WTC11 (cell line): ENCODE measurements at regions not wholly inside any gene's neighbourhood (a gene's known extent, or its start where the extent isn't known, plus 50 kb on each side); places are given as distances from the start of the nearest gene placed in this dataset.

ENCODE experiments used
- ATAC-seq: fragments of 200-7000 bp; cut with Tn5 transposase; 2 replicates; pipeline ENCODE4 v1.10.0; 2021; ENCODE audit warnings: mild to moderate bottlenecking, moderate library complexity
- CTCF ChIA-PET: fragments of 300-600 bp; sonication (Branson Sonifier 250); formaldehyde crosslinking; loops from one replicate; lab custom pipeline; 2021; ENCODE audit warnings: antibody characterized with exemption; lab: Charles Lee
- POLR2A ChIA-PET: fragments of 350-600 bp; sonication (Branson Sonifier 250); formaldehyde crosslinking; loops from one replicate; lab custom pipeline; 2021; ENCODE audit warnings: antibody characterized with exemption; lab: Charles Lee
- DNase-seq: peaks from one replicate; pipeline ENCODE4 v3.0.0; 2021; ENCODE audit warnings: low spot score
- H3K27ac Mint-ChIP-seq: 2 replicates; pipeline ENCODE4 v1.8.0; 2021; ENCODE audit warnings: mixed read lengths
- H3K27me3 Mint-ChIP-seq: 2 replicates; pipeline ENCODE4 v1.8.0; 2021; ENCODE audit warnings: low read depth, mild to moderate bottlenecking, moderate library complexity, mixed read lengths
- H3K36me3 Mint-ChIP-seq: 2 replicates; pipeline ENCODE4 v1.8.0; 2021; ENCODE audit warnings: mixed read lengths
- H3K4me1 Mint-ChIP-seq: 2 replicates; pipeline ENCODE4 v1.8.0; 2022; ENCODE audit warnings: mixed read lengths
- H3K4me3 Mint-ChIP-seq: 2 replicates; pipeline ENCODE4 v1.8.0; 2021; ENCODE audit warnings: mild to moderate bottlenecking, moderate library complexity, mixed read lengths
- H3K9me3 Mint-ChIP-seq: 2 replicates; pipeline ENCODE4 v1.8.0; 2021; ENCODE audit warnings: mixed read lengths
- ATF1 ChIP-seq: sonication (generic); formaldehyde crosslinking; IDR thresholded peaks from 2 replicates; pipeline ENCODE4 v1.8.1; 2023; ENCODE audit warnings: mild to moderate bottlenecking, moderate library complexity, missing genetic modification reagents
- ATF3 ChIP-seq: sonication (generic); formaldehyde crosslinking; conservative IDR thresholded peaks from 2 replicates; pipeline ENCODE4 v1.8.1; 2022; ENCODE audit warnings: mild to moderate bottlenecking, missing genetic modification reagents
- ATF6 ChIP-seq: sonication (generic); formaldehyde crosslinking; IDR thresholded peaks from 2 replicates; pipeline ENCODE4 v1.8.1; 2023; ENCODE audit warnings: mild to moderate bottlenecking, missing genetic modification reagents
- CBFB ChIP-seq: sonication (generic); formaldehyde crosslinking; IDR thresholded peaks from 2 replicates; pipeline ENCODE4 v1.8.1; 2022; ENCODE audit warnings: mild to moderate bottlenecking, low read depth, missing genetic modification reagents
- CREM ChIP-seq: sonication (generic); formaldehyde crosslinking; IDR thresholded peaks from 2 replicates; pipeline ENCODE4 v1.8.1; 2022; ENCODE audit warnings: mild to moderate bottlenecking, missing genetic modification reagents, moderate library complexity
- HMGA2 ChIP-seq: fragments of 250-450 bp; sonication (Bioruptor Pico); IDR thresholded peaks from 2 replicates; pipeline ENCODE4 v1.4.0; 2021; ENCODE audit warnings: mild to moderate bottlenecking, moderate library complexity
- SMAD3 ChIP-seq: sonication (generic); formaldehyde crosslinking; IDR thresholded peaks from 2 replicates; pipeline ENCODE4 v1.8.0; 2022; ENCODE audit warnings: missing genetic modification reagents, mild to moderate bottlenecking, borderline replicate concordance
- SP1 ChIP-seq: sonication (generic); formaldehyde crosslinking; conservative IDR thresholded peaks from 2 replicates; pipeline ENCODE4 v1.8.1; 2022; ENCODE audit warnings: missing genetic modification reagents
- TEAD1 ChIP-seq: sonication (generic); formaldehyde crosslinking; IDR thresholded peaks from 2 replicates; pipeline ENCODE4 v1.8.0; 2022; ENCODE audit warnings: mild to moderate bottlenecking, missing genetic modification reagents
- TP53 ChIP-seq: sonication (generic); formaldehyde crosslinking; IDR thresholded peaks from 2 replicates; pipeline ENCODE4 v1.8.1; 2023; ENCODE audit warnings: mild to moderate bottlenecking, missing genetic modification reagents
- ZNF219 ChIP-seq: sonication (generic); formaldehyde crosslinking; IDR thresholded peaks from 2 replicates; pipeline ENCODE4 v1.8.0; 2023; ENCODE audit warnings: missing genetic modification reagents, mild to moderate bottlenecking, borderline replicate concordance
- ZNF232 ChIP-seq: sonication (generic); formaldehyde crosslinking; IDR thresholded peaks from 2 replicates; pipeline ENCODE4 v1.8.0; 2022; ENCODE audit warnings: mild to moderate bottlenecking, missing genetic modification reagents
- ZNF263 ChIP-seq: sonication (generic); formaldehyde crosslinking; IDR thresholded peaks from 2 replicates; pipeline ENCODE4 v1.8.1; 2022; ENCODE audit warnings: low read depth, mild to moderate bottlenecking, moderate library complexity, missing genetic modification reagents
- ZNF317 ChIP-seq: sonication (generic); formaldehyde crosslinking; IDR thresholded peaks from 2 replicates; pipeline ENCODE4 v1.8.1; 2023; ENCODE audit warnings: low read depth, mild to moderate bottlenecking, moderate library complexity, missing genetic modification reagents, borderline replicate concordance
- ZNF423 ChIP-seq: fragments of 250-450 bp; sonication (Bioruptor Pico); IDR thresholded peaks from 2 replicates; pipeline ENCODE4 v2.1.2; 2022; ENCODE audit warnings: mild to moderate bottlenecking, moderate library complexity
- ZNF532 ChIP-seq: fragments of 250-450 bp; sonication (Bioruptor Pico); IDR thresholded peaks from 2 replicates; pipeline ENCODE4 v1.9.0; 2021; ENCODE audit warnings: mild to moderate bottlenecking, borderline replicate concordance
- TF ChIP-seq, protein P1 (sequence below): fragments of 250-450 bp; sonication (Bioruptor Pico); IDR thresholded peaks from 2 replicates; pipeline ENCODE4 v1.9.0; 2021; ENCODE audit warnings: moderate library complexity, mild to moderate bottlenecking, inconsistent platforms, borderline replicate concordance
- TF ChIP-seq, protein P2 (sequence below): sonication (generic); formaldehyde crosslinking; IDR thresholded peaks from 2 replicates; pipeline ENCODE4 v1.8.0; 2022; ENCODE audit warnings: missing genetic modification reagents
- TF ChIP-seq, protein P3 (sequence below): sonication (generic); formaldehyde crosslinking; IDR thresholded peaks from 2 replicates; pipeline ENCODE4 v1.8.1; 2022; ENCODE audit warnings: missing genetic modification reagents, borderline replicate concordance

DNA sequence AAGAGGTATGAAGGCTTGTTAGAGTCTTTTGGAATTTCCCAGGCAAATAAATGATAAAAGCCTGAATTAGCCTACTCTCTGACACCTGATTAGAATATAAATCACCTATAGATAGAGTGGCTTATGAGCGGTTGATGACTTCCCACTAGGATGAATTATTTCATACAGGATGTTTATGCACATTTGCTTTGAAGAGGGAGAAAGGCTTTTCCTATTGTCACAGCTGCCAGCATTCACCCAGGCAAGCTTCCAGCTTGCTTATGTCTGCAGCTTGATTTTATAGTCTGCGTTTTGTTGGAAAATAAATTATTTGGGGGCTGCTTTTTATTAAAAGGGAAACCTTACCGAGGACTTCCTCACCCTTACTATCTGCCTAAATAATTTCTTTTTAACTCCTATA lies 51.3 kb upstream of the EIF2S2 start:
- Mint-ChIP-seq H3K9me3 (peaks cover 5% of the 10 kb centered on the region), H3K27ac (no peak overlapping the region), H3K36me3 (no peaks in the 10 kb centered on the region), H3K4me1 (peaks cover 7% of the 10 kb centered on the region), H3K4me3 (no peak overlapping the region), H3K27me3 (peaks cover 1% of the 10 kb centered on the region)
- DNase-seq (no peak), ATAC-seq (no peak)
- CTCF ChIA-PET: no interaction called here
- TF ChIP-seq, protein P1, sequence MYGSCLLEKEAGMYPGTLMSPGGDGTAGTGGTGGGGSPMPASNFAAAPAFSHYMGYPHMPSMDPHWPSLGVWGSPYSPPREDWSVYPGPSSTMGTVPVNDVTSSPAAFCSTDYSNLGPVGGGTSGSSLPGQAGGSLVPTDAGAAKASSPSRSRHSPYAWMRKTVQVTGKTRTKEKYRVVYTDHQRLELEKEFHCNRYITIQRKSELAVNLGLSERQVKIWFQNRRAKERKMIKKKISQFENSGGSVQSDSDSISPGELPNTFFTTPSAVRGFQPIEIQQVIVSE (CRISPR knock-in tag): no peak
- TF ChIP-seq HMGA2 (CRISPR knock-in tag) (no peak), TP53 (CRISPR knock-in tag) (no peak), ATF3 (CRISPR knock-in tag) (no peak), ZNF317 (no peak), CBFB (CRISPR knock-in tag) (no peak), ZNF423 (CRISPR knock-in tag) (no peak), SMAD3 (CRISPR knock-in tag) (no peak)
- TF ChIP-seq, protein P2, sequence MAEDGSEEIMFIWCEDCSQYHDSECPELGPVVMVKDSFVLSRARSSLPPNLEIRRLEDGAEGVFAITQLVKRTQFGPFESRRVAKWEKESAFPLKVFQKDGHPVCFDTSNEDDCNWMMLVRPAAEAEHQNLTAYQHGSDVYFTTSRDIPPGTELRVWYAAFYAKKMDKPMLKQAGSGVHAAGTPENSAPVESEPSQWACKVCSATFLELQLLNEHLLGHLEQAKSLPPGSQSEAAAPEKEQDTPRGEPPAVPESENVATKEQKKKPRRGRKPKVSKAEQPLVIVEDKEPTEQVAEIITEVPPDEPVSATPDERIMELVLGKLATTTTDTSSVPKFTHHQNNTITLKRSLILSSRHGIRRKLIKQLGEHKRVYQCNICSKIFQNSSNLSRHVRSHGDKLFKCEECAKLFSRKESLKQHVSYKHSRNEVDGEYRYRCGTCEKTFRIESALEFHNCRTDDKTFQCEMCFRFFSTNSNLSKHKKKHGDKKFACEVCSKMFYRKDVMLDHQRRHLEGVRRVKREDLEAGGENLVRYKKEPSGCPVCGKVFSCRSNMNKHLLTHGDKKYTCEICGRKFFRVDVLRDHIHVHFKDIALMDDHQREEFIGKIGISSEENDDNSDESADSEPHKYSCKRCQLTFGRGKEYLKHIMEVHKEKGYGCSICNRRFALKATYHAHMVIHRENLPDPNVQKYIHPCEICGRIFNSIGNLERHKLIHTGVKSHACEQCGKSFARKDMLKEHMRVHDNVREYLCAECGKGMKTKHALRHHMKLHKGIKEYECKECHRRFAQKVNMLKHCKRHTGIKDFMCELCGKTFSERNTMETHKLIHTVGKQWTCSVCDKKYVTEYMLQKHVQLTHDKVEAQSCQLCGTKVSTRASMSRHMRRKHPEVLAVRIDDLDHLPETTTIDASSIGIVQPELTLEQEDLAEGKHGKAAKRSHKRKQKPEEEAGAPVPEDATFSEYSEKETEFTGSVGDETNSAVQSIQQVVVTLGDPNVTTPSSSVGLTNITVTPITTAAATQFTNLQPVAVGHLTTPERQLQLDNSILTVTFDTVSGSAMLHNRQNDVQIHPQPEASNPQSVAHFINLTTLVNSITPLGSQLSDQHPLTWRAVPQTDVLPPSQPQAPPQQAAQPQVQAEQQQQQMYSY (CRISPR knock-in tag): no peak
- POLR2A ChIA-PET: no interaction called here

DNA sequence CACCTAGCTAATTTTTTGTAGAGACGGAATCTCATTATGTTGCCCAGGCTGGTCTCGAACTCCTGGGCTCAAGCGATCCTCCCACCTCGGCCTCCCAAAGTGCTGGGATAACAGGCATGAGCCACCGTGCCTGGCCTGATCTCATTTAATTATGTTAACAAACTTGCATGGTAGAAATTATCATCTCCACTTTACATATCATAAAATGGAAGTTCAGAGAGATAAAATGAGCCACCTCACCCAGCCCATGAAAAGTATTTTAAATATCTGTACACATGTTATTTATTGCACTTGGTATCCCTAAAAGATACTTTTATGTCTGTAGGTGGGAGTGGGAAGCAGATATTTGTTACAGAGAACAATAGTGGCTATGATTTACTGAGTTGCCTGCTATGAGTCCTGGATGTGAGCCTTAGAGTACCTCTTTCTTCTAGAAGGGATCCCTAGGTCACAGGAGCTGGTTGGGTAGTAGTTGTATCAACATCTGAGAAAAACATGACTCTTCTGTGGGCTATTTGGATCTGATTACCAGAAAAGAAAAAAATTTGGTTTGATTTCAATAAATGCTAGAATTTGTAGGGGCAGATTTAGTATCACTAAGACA lies 52.4 kb upstream of the EIF2S2 start:
- TF ChIP-seq, protein P3, sequence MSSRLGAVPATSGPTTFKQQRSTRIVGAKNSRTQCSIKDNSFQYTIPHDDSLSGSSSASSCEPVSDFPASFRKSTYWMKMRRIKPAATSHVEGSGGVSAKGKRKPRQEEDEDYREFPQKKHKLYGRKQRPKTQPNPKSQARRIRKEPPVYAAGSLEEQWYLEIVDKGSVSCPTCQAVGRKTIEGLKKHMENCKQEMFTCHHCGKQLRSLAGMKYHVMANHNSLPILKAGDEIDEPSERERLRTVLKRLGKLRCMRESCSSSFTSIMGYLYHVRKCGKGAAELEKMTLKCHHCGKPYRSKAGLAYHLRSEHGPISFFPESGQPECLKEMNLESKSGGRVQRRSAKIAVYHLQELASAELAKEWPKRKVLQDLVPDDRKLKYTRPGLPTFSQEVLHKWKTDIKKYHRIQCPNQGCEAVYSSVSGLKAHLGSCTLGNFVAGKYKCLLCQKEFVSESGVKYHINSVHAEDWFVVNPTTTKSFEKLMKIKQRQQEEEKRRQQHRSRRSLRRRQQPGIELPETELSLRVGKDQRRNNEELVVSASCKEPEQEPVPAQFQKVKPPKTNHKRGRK (CRISPR knock-in tag): no peak
- TF ChIP-seq ZNF263 (CRISPR knock-in tag) (no peak), TEAD1 (CRISPR knock-in tag) (no peak), ZNF219 (CRISPR knock-in tag) (no peak), SP1 (CRISPR knock-in tag) (no peak), ZNF532 (CRISPR knock-in tag) (no peak), ATF6 (CRISPR knock-in tag) (no peak), ATF1 (CRISPR knock-in tag) (no peak), CREM (CRISPR knock-in tag) (no peak), ZNF232 (CRISPR knock-in tag) (no peak)
- H3K36me3 Mint-ChIP-seq: no peaks in the 10 kb centered on the region
- peaks cover 7% of the 10 kb centered on the region for H3K4me1 Mint-ChIP-seq
- ATAC-seq: no peak
- no peak for DNase-seq
- H3K27ac Mint-ChIP-seq: no peak overlapping the region
- no peaks in the 10 kb centered on the region; the same call in 1 of the 2 replicates for H3K27me3 Mint-ChIP-seq
- H3K4me3 Mint-ChIP-seq: no peak overlapping the region
- no peaks in the 10 kb centered on the region for H3K9me3 Mint-ChIP-seq
- ChIA-PET CTCF (no interaction called here), POLR2A (no interaction called here)
